Calu3 (cell line): ENCODE measurements at regions not wholly inside any gene's neighbourhood (a gene's known extent, or its start where the extent isn't known, plus 50 kb on each side); places are given as distances from the start of the nearest gene placed in this dataset.

ENCODE experiments used
- BruUV-seq: library from RNA; stranded (reverse); fragments of 400-500 nt; replicated peaks from 2 replicates; lab custom pipeline; 2021; lab: Mats Ljungman, UMichigan
- CTCF ChIA-PET: fragments of 300-600 bp; sonication (Branson Sonifier 250); formaldehyde crosslinking; loops from one replicate; lab custom pipeline; 2022; ENCODE audit warnings: antibody characterized with exemption; lab: Charles Lee
- DNase-seq: peaks from one replicate; pipeline ENCODE4 v3.0.0; 2022
- H3K27ac Mint-ChIP-seq: one replicate; pipeline ENCODE4 v1.8.0; 2022; ENCODE audit warnings: mixed read lengths; ENCODE audit not compliant: unreplicated experiment
- H3K27me3 Mint-ChIP-seq: one replicate; pipeline ENCODE4 v1.8.0; 2022; ENCODE audit warnings: mixed read lengths; ENCODE audit not compliant: unreplicated experiment
- H3K36me3 Mint-ChIP-seq: one replicate; pipeline ENCODE4 v1.8.0; 2022; ENCODE audit warnings: mild to moderate bottlenecking, moderate library complexity, mixed read lengths; ENCODE audit not compliant: insufficient read depth, unreplicated experiment
- H3K4me1 Mint-ChIP-seq: one replicate; pipeline ENCODE4 v1.8.0; 2022; ENCODE audit warnings: mild to moderate bottlenecking, low read depth, mixed read lengths; ENCODE audit not compliant: unreplicated experiment
- H3K4me3 Mint-ChIP-seq: one replicate; pipeline ENCODE4 v1.8.0; 2022; ENCODE audit warnings: mild to moderate bottlenecking, low read depth, moderate library complexity, mixed read lengths; ENCODE audit not compliant: unreplicated experiment
- H3K9me3 Mint-ChIP-seq: one replicate; pipeline ENCODE4 v1.8.0; 2022; ENCODE audit warnings: low read depth, mixed read lengths; ENCODE audit not compliant: unreplicated experiment
- intact Hi-C: fragments of 100-400 bp; cut with micrococcal nuclease; formaldehyde crosslinking; loops from one replicate; pipeline ENCODE4 v1.10.0; 2022; ENCODE audit not compliant: unreplicated experiment
- TF ChIP-seq, protein P1 (sequence below): fragments of 200-600 bp; IDR thresholded peaks from one replicate; pipeline ENCODE4 v1.8.0; 2022; ENCODE audit warnings: antibody characterized with exemption; ENCODE audit not compliant: unreplicated experiment

- intact Hi-C loops: no loop called here
- H3K36me3 Mint-ChIP-seq: no peaks in the 10 kb centered on the region
- TF ChIP-seq, protein P1, sequence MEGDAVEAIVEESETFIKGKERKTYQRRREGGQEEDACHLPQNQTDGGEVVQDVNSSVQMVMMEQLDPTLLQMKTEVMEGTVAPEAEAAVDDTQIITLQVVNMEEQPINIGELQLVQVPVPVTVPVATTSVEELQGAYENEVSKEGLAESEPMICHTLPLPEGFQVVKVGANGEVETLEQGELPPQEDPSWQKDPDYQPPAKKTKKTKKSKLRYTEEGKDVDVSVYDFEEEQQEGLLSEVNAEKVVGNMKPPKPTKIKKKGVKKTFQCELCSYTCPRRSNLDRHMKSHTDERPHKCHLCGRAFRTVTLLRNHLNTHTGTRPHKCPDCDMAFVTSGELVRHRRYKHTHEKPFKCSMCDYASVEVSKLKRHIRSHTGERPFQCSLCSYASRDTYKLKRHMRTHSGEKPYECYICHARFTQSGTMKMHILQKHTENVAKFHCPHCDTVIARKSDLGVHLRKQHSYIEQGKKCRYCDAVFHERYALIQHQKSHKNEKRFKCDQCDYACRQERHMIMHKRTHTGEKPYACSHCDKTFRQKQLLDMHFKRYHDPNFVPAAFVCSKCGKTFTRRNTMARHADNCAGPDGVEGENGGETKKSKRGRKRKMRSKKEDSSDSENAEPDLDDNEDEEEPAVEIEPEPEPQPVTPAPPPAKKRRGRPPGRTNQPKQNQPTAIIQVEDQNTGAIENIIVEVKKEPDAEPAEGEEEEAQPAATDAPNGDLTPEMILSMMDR: no peak
- no peaks in the 10 kb centered on the region for H3K4me1 Mint-ChIP-seq
- no TSS peak for BruUV-seq
- no peaks in the 10 kb centered on the region for H3K27me3 Mint-ChIP-seq
- CTCF ChIA-PET: no interaction called here
- no peak for DNase-seq
- no peak overlapping the region for H3K4me3 Mint-ChIP-seq
- no peak overlapping the region for H3K27ac Mint-ChIP-seq
- peaks cover 14% of the 10 kb centered on the region for H3K9me3 Mint-ChIP-seq
Observed at GRCh38 chr2:238518821-238519186, 92.1 kb downstream of the ASB1 start.

DNA sequence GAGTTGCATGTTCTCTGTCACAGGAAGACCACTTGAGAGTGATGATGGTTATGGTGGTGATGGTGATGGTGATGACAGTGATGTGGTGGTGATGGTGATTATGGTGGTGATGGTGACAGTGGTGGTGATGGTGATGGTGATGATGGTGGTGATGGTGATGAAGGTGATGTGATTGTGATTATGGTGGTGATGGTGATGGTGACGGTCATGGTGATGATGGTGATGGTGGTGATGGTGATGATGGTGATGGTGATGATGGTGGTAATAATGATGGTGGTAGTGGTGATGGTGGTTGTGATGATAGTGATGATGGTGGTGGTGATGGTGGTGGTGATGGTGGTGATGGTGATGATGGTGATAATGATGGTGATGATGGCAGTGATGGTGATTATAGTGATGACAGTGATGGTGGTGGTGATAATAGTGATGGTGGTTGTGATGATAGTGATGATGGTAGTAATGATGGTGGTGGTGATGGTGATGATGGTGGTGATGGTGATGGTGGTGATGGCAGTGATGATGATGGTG, 93.7 kb downstream of the ASB1 start:
- Mint-ChIP-seq H3K4me1 (no peaks in the 10 kb centered on the region), H3K4me3 (no peak overlapping the region), H3K27ac (no peak overlapping the region), H3K27me3 (no peaks in the 10 kb centered on the region), H3K36me3 (no peaks in the 10 kb centered on the region), H3K9me3 (peaks cover 12% of the 10 kb centered on the region)
- TF ChIP-seq, protein P1: no peak
- intact Hi-C loops: no loop called here
- DNase-seq: no peak
- no TSS peak for BruUV-seq
- CTCF ChIA-PET: no interaction called here

DNA sequence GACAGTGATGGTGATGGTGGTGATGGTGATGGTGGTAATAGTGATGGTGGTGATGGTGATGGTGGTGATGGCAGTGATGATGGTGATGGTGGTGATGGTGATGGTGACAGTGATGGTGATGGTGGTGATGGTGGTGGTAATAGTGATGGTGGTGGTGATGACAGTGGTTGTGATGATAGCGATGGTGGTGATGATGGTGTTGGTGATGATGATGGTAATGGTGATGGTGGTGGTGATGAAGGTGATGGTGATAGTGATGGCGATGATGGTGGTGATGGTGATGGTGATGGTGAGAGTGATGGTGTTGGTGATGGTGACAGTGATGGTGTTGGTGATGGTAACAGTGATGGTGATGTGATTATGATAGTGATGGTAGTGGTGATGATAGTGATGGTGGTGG, 94.3 kb downstream of the ASB1 start:
- TF ChIP-seq, protein P1: no peak
- Mint-ChIP-seq H3K36me3 (no peaks in the 10 kb centered on the region), H3K4me3 (no peak overlapping the region), H3K9me3 (peaks cover 11% of the 10 kb centered on the region), H3K27me3 (no peaks in the 10 kb centered on the region), H3K27ac (no peak overlapping the region), H3K4me1 (no peaks in the 10 kb centered on the region)
- BruUV-seq: no TSS peak
- DNase-seq: no peak
- intact Hi-C loops: no loop called here
- CTCF ChIA-PET: no interaction called here

- H3K4me1 Mint-ChIP-seq: no peaks in the 10 kb centered on the region
- intact Hi-C loops: no loop called here
- H3K36me3 Mint-ChIP-seq: no peaks in the 10 kb centered on the region
- TF ChIP-seq, protein P1: no peak
- no peak overlapping the region for H3K4me3 Mint-ChIP-seq
- no peaks in the 10 kb centered on the region for H3K27me3 Mint-ChIP-seq
- peaks cover 6% of the 10 kb centered on the region for H3K9me3 Mint-ChIP-seq
- BruUV-seq: no TSS peak
- no peak overlapping the region for H3K27ac Mint-ChIP-seq
- DNase-seq: no peak
- CTCF ChIA-PET: no interaction called here
Observed at GRCh38 chr2:238521870-238522269, 95.1 kb downstream of the ASB1 start.
